HG03045 (cell line): ENCODE measurements at regions not wholly inside any gene's neighbourhood (a gene's known extent, or its start where the extent isn't known, plus 50 kb on each side); places are given as distances from the start of the nearest gene placed in this dataset.

Experiments
- ATAC-seq: cut with Tn5 transposase; IDR thresholded peaks from one replicate; pipeline ENCODE4 v1.9.1; 2021; ENCODE audit warnings: mild to moderate bottlenecking, moderate library complexity; ENCODE audit not compliant: unreplicated experiment

DNA sequence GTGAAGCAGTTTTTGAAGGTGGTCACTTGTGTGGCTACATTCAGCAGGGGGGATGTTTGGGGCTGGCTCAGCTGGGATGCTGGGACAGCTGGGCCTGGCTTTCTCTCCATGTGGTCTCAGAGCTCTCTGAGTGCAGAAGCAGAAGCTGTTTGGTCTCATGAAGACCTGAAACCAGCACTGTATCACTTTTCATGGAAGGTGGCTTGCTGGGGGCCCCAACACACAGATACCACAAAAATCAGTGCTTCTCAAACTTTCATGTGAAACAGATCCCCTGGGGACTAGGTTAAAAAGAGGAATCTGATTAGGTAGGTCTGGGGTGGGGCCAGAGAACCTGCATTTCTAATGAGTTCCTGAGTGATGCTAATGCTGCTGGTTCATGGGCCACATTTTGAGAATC is 347.3 kb downstream of the DHX35 start:
- no peak for ATAC-seq

GRCh38 chr20:39302312-39302711 is 340.2 kb downstream of the DHX35 start:
- no peak for ATAC-seq

GRCh38 chr20:39299783-39300182 is 337.6 kb downstream of the DHX35 start:
- ATAC-seq = no peak

DNA sequence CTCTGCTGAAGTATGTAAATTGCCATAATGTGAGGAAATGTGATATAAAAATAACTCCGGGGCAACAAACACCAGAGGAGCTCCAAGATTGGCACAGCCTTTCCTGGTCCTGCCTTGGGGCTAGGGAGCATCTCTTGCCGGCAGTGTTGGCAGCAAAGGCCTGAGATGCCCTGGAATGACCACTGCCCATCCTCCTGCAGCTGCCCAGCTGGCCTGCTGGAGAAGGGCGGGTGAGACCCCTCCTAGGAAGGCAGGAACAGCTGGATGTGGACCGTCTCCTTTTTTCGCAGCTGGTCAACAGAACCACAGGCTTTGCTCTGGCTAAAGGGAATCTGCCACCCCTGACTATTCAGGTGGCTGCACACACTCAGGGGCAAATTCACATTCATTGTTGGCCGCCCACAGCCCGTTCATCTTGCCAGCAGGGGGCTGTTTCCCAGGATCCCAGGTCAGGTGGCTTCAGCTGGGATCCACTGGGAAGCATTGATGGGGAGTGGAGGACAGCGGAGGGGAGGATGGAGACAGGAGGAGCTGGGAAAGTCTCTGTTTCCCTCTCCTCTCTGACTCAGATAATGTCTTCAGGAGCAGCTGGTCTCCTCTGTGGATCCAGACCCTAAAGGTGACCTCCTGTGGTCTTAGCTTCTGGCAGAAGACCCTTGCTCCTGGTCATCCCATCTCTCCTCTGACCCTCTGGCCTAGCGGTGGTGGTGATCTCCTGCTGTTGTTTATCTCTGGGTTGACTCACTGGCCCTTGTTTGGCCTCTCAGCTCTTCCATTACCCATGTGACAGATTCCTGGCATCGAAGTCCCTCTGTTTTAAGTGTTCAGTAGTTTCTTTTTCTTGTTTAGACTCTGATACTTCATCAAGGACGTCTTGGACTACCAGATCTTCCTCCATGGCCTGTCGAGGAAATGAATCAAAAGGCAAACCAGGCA is 336.7 kb downstream of the DHX35 start:
- no peak for ATAC-seq

- ATAC-seq = no peak
Measured at GRCh38 chr20:39298121-39298520, 336.0 kb downstream of the DHX35 start.

DNA sequence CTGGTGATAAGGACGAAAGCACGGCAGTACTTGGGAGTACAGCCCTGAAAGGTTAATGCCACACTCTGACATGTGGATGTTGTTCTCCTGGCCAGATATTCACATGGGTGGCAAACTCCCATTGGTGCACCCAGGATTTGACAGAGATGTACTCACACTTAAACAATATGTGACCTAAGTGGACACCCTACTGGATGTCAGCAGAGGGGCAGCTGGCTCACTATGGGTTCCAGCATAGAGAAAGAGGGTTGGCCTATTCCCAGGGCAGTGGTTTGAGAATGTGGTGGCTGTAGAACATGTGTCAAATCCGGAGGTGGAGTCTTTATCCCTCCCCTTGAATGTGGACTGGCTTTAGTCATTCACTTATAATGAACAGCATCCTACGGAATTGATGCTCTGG is 333.2 kb downstream of the DHX35 start:
- ATAC-seq = no peak

- no peak for ATAC-seq
Measured at GRCh38 chr20:39294137-39294725, 332.1 kb downstream of the DHX35 start.

DNA sequence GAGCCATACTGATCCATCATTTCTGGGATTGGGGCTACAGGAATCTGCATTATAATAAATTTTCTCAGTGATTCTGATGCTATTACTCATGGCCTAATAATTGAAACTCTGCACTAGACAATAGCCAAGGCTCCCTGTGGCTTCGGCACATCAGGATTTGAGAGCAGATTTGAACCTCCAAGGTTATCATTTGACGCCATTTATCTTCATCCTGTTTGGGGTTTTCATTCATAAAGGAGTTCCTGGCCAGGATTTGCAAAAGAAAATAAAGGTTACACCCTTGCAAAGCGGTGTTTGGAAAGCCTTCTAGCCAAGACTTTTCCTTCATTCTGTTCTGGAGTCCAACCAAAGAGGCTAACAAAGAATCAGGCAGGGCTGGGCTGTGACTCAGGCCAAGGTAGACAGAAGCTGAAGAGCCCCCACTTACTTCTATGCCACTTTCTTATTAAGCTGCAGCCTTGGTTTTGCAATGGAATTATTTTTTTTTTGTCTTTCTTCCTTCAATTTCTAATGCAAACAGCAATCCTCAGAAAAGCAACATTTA is 330.1 kb downstream of the DHX35 start:
- ATAC-seq = no peak

DNA sequence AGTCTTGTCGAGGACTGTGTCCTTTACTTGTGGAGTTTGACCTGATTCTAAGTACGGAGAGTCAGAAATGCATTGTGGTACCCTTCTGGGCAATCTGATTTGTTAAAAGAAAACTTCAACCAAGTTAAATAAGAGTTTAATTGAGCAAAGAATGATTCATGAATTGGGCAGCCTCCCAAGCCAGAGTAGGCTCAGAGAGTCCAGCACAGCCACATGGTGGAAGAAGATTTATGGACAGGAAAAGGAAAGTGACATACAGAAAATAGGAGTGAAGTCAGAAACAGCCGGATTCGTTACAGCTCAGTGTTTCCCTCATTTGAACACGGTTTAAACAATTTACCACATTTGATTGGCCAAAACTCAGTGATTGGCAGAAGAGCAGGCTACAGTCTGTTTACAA is 329.2 kb downstream of the DHX35 start:
- no peak for ATAC-seq

GRCh38 chr20:39290575-39290974 is 328.4 kb downstream of the DHX35 start:
- no peak for ATAC-seq

DNA sequence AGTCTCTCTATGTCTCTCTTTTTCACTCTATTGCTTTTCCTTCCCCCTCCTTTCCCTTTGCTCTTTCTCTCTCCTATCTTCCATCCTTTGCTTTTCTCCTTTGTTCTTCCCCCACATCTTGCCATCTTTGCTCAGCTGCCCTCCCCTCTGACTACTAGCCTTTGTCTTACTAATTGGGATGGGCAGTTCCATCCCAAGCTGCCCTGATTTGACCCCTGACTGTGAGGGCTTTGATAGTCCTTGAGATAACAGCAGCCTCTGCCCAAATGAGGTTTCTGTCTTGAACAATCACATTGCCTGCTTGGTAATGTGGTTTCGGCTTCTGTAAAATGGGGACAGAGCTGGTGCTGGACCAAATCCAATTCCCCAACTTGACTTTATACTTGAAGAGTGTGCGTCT is 327.7 kb downstream of the DHX35 start:
- ATAC-seq = no peak

DNA sequence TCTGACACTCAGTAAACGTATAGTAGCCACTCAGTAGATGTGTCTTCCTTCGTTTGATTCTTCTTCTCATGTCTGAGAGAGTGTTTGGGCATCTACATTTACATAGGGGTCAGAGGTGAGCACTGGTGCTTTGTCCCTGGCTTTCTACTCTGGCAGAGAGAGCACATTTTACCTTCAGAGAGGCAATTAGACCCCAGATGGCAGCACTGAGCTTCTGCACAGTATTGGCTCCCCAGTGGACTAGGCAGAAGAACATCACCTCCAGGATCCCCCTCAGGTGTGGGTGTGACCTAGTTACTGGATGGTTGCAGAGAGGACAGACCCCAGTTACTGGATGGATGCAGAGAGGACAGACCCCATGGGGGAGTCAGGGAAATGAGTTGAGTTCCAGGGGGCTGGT is 327.2 kb downstream of the DHX35 start:
- ATAC-seq = no peak

DNA sequence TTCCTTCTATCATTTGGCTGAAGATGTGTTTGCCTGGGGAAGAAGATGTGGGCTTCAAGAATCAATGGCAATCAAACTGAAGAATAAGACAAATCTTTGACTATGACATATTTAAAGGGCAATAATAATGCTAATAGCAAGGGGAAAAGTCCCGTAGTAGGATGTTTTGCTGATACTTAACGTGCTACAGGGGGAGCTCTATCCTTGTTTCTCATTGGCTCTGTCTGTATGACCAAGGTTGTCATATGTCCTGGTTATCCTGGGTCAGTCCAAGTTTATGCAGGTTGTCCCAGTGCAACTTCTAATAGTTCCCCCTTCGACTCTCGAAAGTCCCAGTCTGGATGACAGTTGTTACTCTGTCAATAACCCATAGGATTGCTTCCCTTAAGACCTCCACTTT is 321.3 kb downstream of the DHX35 start:
- no peak for ATAC-seq

DNA sequence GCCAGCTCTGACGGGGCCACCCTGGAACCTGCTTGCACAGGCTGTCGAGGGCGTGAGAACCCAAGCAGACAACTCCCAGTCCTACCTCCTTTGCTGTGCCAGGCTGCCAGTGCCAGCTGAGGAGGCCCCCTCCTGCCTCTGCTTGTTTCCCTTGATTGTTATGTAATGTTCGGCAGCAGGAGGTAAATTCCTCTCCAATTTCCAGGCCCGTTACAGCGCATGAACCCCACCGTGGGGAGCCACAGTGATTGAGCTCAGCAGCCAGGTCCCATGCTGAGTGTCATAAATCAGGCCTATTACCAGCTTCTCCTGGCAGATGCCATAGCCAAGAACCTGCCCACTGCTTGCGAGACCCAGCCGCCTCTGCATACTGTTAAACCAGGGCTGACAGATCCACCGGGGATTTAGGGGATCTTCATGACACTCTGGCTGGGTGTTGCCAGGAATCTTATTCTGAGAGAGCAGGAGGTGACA is 320.5 kb downstream of the DHX35 start:
- ATAC-seq = no peak

DNA sequence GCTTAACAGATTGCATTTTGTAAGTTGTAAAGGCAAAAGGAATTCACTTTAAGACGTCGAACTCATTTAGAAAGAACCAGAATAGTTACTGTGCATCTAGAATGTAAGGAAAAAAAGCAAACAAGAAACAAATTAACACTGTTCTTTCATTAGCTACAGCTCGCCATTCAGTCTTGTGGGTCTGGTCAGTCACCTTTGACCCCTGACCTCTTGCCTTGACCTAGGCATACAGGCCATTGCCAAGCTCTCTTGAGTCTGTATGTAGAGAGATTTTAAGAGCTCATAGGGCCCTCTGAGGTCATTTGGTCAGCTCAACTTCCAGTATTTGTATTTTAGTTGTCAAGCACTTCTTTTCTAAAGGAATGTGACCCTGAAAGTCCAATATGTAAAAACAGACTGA is 318.7 kb downstream of the DHX35 start:
- ATAC-seq = no peak

- no peak for ATAC-seq
Measured at GRCh38 chr20:39278230-39278788, 316.2 kb downstream of the DHX35 start.

DNA sequence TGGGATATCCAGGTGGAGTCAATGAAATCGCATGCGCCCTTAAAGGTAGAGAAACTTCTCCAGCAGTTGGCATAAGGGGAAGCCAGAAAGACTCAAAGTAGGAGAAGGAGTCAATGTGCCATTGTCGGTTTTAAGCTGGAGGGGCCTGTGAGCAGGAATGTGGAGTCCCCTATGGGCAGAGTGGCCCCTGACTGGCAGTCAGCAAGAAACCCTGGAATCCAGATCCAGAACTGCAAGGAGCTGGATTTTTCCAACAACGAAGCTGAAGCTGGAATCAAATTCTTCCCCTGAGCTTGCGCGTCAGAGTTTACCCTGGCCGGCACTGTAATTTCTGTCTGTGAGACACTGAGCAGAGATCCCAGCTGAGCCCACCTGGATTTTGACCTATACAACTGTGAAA is 315.0 kb downstream of the DHX35 start:
- no peak for ATAC-seq

DNA sequence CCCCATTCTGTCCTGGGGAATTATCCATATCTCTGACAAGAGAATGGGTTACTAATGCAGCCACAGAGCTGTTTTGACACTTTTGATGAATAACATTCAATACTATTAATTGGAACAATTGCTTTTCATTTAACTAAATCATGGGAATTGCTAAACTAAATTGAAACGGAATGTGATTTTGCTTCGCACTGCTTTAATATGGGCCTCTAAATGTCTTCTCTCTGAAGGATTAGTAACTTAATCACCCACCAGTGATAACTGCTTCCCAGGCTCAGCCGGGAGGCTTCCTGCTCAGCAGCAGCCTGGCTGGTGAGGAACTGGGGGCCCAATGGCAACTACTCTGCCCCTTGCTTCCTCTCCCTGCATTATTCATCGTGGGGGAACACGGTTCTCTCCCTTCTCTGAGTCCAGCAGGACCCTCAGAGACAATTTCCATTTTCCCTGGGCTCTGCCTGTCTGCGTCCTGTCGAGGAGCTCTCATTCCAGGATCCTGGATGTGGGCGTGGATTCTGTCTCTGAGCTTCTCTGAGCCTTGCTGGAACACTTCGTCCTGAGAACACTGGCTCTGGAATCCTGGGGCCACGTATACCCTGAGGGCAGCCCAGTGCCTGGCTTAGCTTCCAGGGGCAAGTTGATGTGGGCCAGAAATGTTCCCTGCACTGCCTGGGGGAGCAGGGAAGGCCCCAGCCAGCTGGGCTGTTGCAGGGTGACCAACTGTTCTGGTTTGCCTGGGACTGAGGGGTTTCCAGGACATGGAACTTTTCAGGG is 308.9 kb downstream of the DHX35 start:
- no peak for ATAC-seq

DNA sequence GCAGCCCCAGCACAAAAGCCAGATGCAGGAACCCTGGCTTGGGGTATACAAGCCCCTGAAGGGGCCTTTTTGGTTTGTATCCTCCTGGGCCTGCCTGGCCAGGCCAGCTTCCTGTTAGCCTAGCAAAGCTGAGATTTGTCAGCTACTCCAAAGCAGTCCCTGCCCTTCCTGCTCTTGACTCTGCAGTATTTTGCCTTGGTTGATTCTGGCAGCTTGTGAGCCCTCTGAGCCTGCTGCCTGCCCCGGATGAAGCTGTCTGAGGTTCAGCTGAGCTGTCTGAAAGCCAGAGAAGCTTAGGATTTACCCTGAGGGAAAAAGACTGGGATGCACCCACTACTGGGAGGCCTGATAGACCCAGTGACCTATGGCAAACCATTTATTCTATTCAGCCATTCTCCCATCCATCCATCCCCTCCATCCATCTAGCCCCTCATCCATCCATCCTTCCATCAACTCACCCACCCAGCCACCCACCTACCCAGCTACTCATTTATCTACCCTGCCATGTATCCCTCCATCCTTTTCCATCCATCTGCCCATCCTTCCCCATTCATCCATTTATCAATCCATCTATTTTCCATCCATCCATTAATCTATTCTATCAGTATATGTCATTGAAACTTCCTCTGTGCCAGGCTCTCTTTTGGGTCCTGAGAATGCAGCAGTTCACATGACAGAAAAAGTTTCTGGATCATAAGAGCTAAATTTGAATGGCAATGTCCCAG is 307.5 kb downstream of the DHX35 start:
- ATAC-seq = no peak

GRCh38 chr20:39268981-39269461 is 306.9 kb downstream of the DHX35 start:
- ATAC-seq = peak; percentile 50
